ENCODE measurements at regions not wholly inside any gene's neighbourhood (a gene's known extent, or its start where the extent isn't known, plus 50 kb on each side); places are given as distances from the start of the nearest gene placed in this dataset.

GRCh38 chr12:46449856-46450255, 77.3 kb upstream of the SLC38A2 start:
- Histone ChIP-seq H3K4me1 (ENCODE audit: control insufficient read depth in 1 of 2, insufficient read depth in 2 of 2, low read length in 2 of 2) (peaks cover 91 to 94% of the 10 kb centered on the region in 2 experiments), H3K9me3 (ENCODE audit: control insufficient read depth in 1 of 2, insufficient read depth in 1 of 2, low read depth in 1 of 2, low read length in 2 of 2) (no peaks in the 10 kb centered on the region), H3K27ac (ENCODE audit: low read depth, low read length) (peak overlapping the region; percentile 96), H4K20me1 (ENCODE audit: insufficient read depth) (no peaks in the 10 kb centered on the region), H3K27me3 (ENCODE audit: insufficient read depth, low read length) (no peaks in the 10 kb centered on the region), H2AFZ (ENCODE audit: low read depth, low read length, poor library complexity, severe bottlenecking) (no peak overlapping the region), H3K4me3 (replicated peaks in 1 of 2; ENCODE audit: low read depth in 1 of 2, low read length in 2 of 2) (peak overlapping the region in 1 of 2 experiments; percentile 4; a peak in 1 of 4 replicates), H3K4me2 (ENCODE audit: low read length) (peak overlapping the region; percentile 68), H3K36me3 (ENCODE audit: control insufficient read depth in 1 of 2, insufficient read depth in 2 of 2, low read length in 2 of 2) (no peaks in the 10 kb centered on the region), H3K9me2 (ENCODE audit: insufficient read depth) (no peaks in the 10 kb centered on the region), H3K79me2 (ENCODE audit: insufficient read depth, low read length) (peaks cover 7% of the 10 kb centered on the region), H3K9ac (ENCODE audit: low read length) (peak overlapping the region; percentile 58)
- no peak for DNase-seq (ENCODE audit: low read depth, low spot score)
- RAD21 ChIA-PET (ENCODE audit: low non-redundant PET in 1 of 2, low total read pairs in 2 of 2, uncharacterized antibody in 2 of 2, unreplicated experiment in 2 of 2): no interaction called here
- TF ChIP-seq YY1 (IDR thresholded peaks at IDR 0.05; ENCODE audit: extremely low read depth, insufficient replicate concordance, low read depth, low read length) (no peak), SRF (IDR thresholded peaks at IDR 0.05; ENCODE audit: low read depth) (no peak), ZBTB33 (IDR thresholded peaks at IDR 0.05; ENCODE audit: extremely low read depth, insufficient replicate concordance, low read length) (no peak), SIN3A (IDR thresholded peaks at IDR 0.05; ENCODE audit: low read depth) (no peak), ATF3 (IDR thresholded peaks at IDR 0.05) (no peak), ZNF274 (IDR thresholded peaks at IDR 0.05; ENCODE audit: low read depth, low read length) (no peak), CTCF (IDR thresholded peaks at IDR 0.05 in 2 of 3, conservative IDR thresholded peaks at IDR 0.05 in 1 of 3; ENCODE audit: borderline replicate concordance in 1 of 3, insufficient read depth in 1 of 3, low read depth in 2 of 3, low read length in 2 of 3) (no peak), EGR1 (IDR thresholded peaks at IDR 0.05; ENCODE audit: low read depth) (no peak), TCF7L2 (IDR thresholded peaks at IDR 0.05; ENCODE audit: borderline replicate concordance, extremely low read depth, insufficient read depth, insufficient read length) (no peak), RAD21 (IDR thresholded peaks at IDR 0.05; ENCODE audit: low read depth) (no peak), EZH2phosphoT487 (IDR thresholded peaks at IDR 0.05; ENCODE audit: borderline replicate concordance) (no peak), POLR2A (IDR thresholded peaks at IDR 0.05; ENCODE audit: borderline replicate concordance, extremely low read depth, insufficient read depth, insufficient read length) (no peak), EZH2 (IDR thresholded peaks at IDR 0.05) (no peak), FOSL1 (IDR thresholded peaks at IDR 0.05; ENCODE audit: low read depth) (no peak), REST (IDR thresholded peaks at IDR 0.05; ENCODE audit: low read depth) (no peak), POLR2AphosphoS5 (IDR thresholded peaks at IDR 0.05; ENCODE audit: low read depth, low read length) (no peak)
- peak; percentile 2; the same call in 1 of the 2 replicates for ATAC-seq
- intact Hi-C loops (cut with micrococcal nuclease): loop anchor here (5.0 kb wide), 1 partner anchor 83 kb away; no protein-coding TSS in a partner anchor
- BruUV-seq (replicated peaks): TSS peak; percentile 42
- CTCF ChIA-PET: no interaction called here
- POLR2A ChIA-PET: interaction anchor here (1.0 to 3.3 kb wide), 4 partner anchors 8 to 99 kb away, joined by 3 to 18 read pairs (median 3); no protein-coding TSS in a partner anchor

Measured in HCT116 (cell line).